HCT116 (cell line): ENCODE measurements at regions not wholly inside any gene's neighbourhood (a gene's known extent, or its start where the extent isn't known, plus 50 kb on each side); places are given as distances from the start of the nearest gene placed in this dataset.

ENCODE experiments used
- EZH2 ChIP-seq: fragments of 200-600 bp; sonication (generic); IDR thresholded peaks from 2 replicates; pipeline ENCODE4 v1.6.1; 2017; ENCODE audit warnings: antibody characterized with exemption, mixed run types
- TF ChIP-seq, protein P1 (sequence below), 3 experiments: fragments of 200-600 bp in 1 of 3; sonication (generic) in 1 of 3; IDR thresholded peaks in 2 of 3; conservative IDR thresholded peaks in 1 of 3; 2 replicates each; pipeline ENCODE4 v1.5.1; 2012 to 2017; ENCODE audit warnings: low read depth in 2 of 3, low read length in 2 of 3, antibody characterized with exemption in 1 of 3, borderline replicate concordance in 1 of 3, control low read depth in 1 of 3, mild to moderate bottlenecking in 1 of 3, mixed read lengths in 1 of 3, mixed run types in 1 of 3, moderate library complexity in 1 of 3; ENCODE audit not compliant: insufficient read depth in 1 of 3
- TF ChIP-seq, protein P2 (sequence below): IDR thresholded peaks from 2 replicates; pipeline ENCODE4 v1.6.1; 2012

DNA sequence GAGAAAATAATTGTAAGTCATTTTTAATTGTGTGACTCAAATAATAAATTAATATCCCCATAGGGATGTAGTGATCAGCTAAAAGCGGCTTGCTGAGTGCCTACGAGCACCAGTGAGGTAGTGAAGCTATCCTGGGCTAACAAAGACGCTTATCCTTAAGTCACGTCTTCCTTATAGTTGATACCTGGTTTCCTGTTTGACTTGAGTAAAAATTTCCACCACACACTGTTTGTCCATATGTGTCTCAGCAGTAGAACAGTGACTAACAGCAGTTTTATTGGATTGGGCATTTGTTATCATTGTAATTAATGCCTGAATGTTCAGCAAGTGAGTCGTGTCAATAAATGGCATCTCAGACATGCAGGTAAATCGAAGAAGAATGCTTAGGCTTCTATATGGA lies 241.1 kb downstream of the GRXCR1 start:
- TF ChIP-seq, protein P1, sequence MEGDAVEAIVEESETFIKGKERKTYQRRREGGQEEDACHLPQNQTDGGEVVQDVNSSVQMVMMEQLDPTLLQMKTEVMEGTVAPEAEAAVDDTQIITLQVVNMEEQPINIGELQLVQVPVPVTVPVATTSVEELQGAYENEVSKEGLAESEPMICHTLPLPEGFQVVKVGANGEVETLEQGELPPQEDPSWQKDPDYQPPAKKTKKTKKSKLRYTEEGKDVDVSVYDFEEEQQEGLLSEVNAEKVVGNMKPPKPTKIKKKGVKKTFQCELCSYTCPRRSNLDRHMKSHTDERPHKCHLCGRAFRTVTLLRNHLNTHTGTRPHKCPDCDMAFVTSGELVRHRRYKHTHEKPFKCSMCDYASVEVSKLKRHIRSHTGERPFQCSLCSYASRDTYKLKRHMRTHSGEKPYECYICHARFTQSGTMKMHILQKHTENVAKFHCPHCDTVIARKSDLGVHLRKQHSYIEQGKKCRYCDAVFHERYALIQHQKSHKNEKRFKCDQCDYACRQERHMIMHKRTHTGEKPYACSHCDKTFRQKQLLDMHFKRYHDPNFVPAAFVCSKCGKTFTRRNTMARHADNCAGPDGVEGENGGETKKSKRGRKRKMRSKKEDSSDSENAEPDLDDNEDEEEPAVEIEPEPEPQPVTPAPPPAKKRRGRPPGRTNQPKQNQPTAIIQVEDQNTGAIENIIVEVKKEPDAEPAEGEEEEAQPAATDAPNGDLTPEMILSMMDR (IDR thresholded peaks at IDR 0.05 in 2 of 3, conservative IDR thresholded peaks at IDR 0.05 in 1 of 3; ENCODE audit: borderline replicate concordance in 1 of 3, insufficient read depth in 1 of 3, low read depth in 2 of 3, low read length in 2 of 3) = no peak
- TF ChIP-seq, protein P2, sequence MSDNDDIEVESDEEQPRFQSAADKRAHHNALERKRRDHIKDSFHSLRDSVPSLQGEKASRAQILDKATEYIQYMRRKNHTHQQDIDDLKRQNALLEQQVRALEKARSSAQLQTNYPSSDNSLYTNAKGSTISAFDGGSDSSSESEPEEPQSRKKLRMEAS = no peak
- TF ChIP-seq EZH2 = no peak
